Head of caudate nucleus (tissue), 42 donors: ENCODE measurements at regions not wholly inside any gene's neighbourhood (a gene's known extent, or its start where the extent isn't known, plus 50 kb on each side); places are given as distances from the start of the nearest gene placed in this dataset.
"Not testable (repeated sequence)": the region's sequence is repeated elsewhere in the genome, so short reads cannot be mapped to it uniquely, and the experiment has no call there.

Experiments
- DNase-seq, 42 donors: peaks; one replicate each; pipeline versions ENCODE4 v3.0.0 to v3.0.0-alpha.2; 2020 to 2021; ENCODE audit warnings: mixed read lengths in 7 of 42
- intact Hi-C: fragments of 100-400 bp; cut with DNase I; formaldehyde crosslinking; loops from one replicate; pipeline ENCODE4 v1.15.0; 2022

- intact Hi-C loops, result no loop called here
- DNase-seq, result no peak
These were observed 55.4 kb downstream of the TMEM121 start for GRCh38 chr14:105581551-105582341.

GRCh38 chr14:105582639-105583038, 56.3 kb downstream of the TMEM121 start:
- DNase-seq, result no peak
- intact Hi-C loops, result no loop called here

- DNase-seq, intact Hi-C loops: not testable (repeated sequence)
These were observed 57.5 kb downstream of the TMEM121 start for GRCh38 chr14:105583914-105584313.

- intact Hi-C loops, DNase-seq: not testable (repeated sequence)
These were observed 58.9 kb downstream of the TMEM121 start for GRCh38 chr14:105585290-105585689.

GRCh38 chr14:105585722-105586121, 59.3 kb downstream of the TMEM121 start:
- DNase-seq, intact Hi-C loops: not testable (repeated sequence)

- DNase-seq, intact Hi-C loops: not testable (repeated sequence)
These were observed 59.9 kb downstream of the TMEM121 start for GRCh38 chr14:105586144-105586872.

- intact Hi-C loops, DNase-seq: not testable (repeated sequence)
These were observed 60.7 kb downstream of the TMEM121 start for GRCh38 chr14:105587034-105587433.

GRCh38 chr14:105587482-105588235, 61.3 kb downstream of the TMEM121 start:
- intact Hi-C loops, result not testable (repeated sequence)

GRCh38 chr14:105588236-105588860, 62.0 kb downstream of the TMEM121 start:
- no peak for DNase-seq
- intact Hi-C loops, result no loop called here

More at GRCh38 chr14:105587482-105588235, 61.3 kb downstream of the TMEM121 start:
- DNase-seq, result not testable (repeated sequence)

GRCh38 chr14:105589161-105589925, 63.0 kb downstream of the TMEM121 start:
- no peak for DNase-seq
- intact Hi-C loops, result no loop called here

GRCh38 chr14:105589926-105590185, 63.5 kb downstream of the TMEM121 start:
- intact Hi-C loops, DNase-seq: not testable (repeated sequence)

GRCh38 chr14:105591052-105591451, 64.7 kb downstream of the TMEM121 start:
- intact Hi-C loops, result no loop called here
- no peak for DNase-seq

GRCh38 chr14:105591792-105592341, 65.5 kb downstream of the TMEM121 start:
- intact Hi-C loops, DNase-seq: not testable (repeated sequence)

GRCh38 chr14:105592646-105593045, 66.3 kb downstream of the TMEM121 start:
- DNase-seq, intact Hi-C loops: not testable (repeated sequence)

- DNase-seq, result not testable (repeated sequence)
These were observed 69.0 kb downstream of the TMEM121 start for GRCh38 chr14:105595346-105595745.

GRCh38 chr14:105596374-105596773, 70.0 kb downstream of the TMEM121 start:
- intact Hi-C loops, DNase-seq: not testable (repeated sequence)

More at GRCh38 chr14:105595346-105595745, 69.0 kb downstream of the TMEM121 start:
- intact Hi-C loops, result not testable (repeated sequence)

- intact Hi-C loops, DNase-seq: not testable (repeated sequence)
These were observed 71.8 kb downstream of the TMEM121 start for GRCh38 chr14:105598040-105598763.
